GM12892 (cell line): ENCODE measurements at regions not wholly inside any gene's neighbourhood (a gene's known extent, or its start where the extent isn't known, plus 50 kb on each side); places are given as distances from the start of the nearest gene placed in this dataset.

Experiments used
- DNase-seq: peaks from one replicate; pipeline ENCODE4 v3.0.0; 2011; ENCODE audit not compliant: insufficient read length
- FAIRE-seq: peaks from 2 replicates; lab custom pipeline; 2011; peaks lifted over from hg19 to GRCh38; lab: Jason Lieb, UNC
- POLR2A ChIP-seq: IDR thresholded peaks from 2 replicates; pipeline ENCODE4 v1.6.1; 2011; ENCODE audit warnings: low read depth, low read length, control low read depth
- POLR2AphosphoS5 ChIP-seq: IDR thresholded peaks from 2 replicates; pipeline ENCODE4 v1.6.1; 2011; ENCODE audit warnings: low read depth, low read length, control low read depth
- TAF1 ChIP-seq: IDR thresholded peaks from 2 replicates; pipeline ENCODE4 v1.6.1; 2011; ENCODE audit warnings: low read depth, mild to moderate bottlenecking, control low read depth, low read length, borderline replicate concordance

DNA sequence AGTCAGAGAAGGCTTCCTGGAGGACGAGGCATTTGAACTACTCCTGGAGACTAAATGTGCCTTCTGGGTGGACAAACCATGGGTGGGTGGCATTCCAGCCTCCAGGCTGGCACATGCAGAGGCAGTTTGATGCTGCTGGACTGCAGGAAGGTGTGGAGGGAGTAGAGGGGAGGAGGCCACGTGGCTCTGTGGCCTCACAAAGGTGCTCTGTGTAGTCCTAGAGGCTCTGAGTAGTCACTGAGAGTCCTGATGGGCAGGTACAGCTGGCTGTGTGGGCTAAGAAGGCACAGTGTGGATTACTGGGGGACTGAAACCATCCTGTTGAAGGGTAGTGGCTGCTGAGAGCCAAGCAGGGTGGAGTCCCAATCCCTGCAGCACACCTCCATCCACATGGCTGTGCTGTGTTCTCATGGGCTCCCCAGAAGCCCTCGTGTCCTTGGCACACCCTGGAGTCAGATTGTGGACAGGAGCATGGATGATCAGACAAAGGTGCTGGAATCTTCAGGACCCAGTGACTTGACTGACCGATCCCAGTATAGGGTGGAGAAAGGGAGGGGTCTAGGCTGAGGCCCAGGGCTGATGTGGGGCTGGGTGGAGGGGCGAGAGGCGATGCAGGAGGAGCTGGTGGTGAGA, 87.4 kb upstream of the HS6ST1 start:
- FAIRE-seq, result no peak
- TF ChIP-seq TAF1, result no peak
- TF ChIP-seq POLR2AphosphoS5, result no peak
- no peak for TF ChIP-seq POLR2A

DNA sequence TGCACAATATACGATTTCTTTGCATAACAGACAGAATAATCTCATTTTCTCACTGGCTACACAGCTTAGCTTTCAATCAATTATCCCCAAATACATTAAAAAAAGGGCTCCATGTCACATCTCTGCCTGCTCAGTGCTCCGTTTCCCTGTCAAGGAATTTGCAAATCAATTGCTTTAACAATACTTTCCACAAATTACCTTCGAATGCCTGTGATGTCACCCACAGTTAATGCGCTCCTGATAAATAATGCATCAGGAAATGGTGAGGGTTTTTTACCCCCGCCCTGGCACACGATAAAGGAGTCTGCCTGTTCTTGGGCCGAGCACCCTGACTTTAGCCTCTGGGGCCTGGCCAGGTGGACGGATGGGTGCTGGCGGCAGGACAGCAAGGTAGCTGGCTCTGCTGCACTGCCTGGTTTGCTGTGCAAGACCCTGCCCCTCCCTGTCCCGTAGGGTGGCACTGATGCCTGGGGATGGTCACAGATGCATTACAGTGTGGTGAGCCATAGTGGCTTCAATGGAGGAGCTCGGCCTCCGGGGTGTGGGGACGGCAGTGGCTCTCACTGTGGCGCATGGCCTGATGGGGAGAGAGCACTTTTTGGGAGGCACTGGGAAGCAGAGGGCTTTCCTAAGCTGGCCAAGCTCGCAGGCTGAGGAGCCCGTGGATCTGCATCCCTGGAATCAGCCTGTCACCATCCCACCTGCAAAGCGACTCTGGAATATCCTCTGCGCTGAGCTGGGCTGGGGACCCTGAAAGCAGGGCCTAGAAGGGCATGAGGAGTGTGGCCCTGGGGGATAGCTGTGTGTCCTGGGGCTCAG, 88.3 kb upstream of the HS6ST1 start:
- DNase-seq (no peak), FAIRE-seq (no peak)
- TF ChIP-seq POLR2AphosphoS5 (no peak), TAF1 (no peak), POLR2A (no peak)

More for the DNA sequence above, 87.4 kb upstream of the HS6ST1 start:
- no peak for DNase-seq

DNA sequence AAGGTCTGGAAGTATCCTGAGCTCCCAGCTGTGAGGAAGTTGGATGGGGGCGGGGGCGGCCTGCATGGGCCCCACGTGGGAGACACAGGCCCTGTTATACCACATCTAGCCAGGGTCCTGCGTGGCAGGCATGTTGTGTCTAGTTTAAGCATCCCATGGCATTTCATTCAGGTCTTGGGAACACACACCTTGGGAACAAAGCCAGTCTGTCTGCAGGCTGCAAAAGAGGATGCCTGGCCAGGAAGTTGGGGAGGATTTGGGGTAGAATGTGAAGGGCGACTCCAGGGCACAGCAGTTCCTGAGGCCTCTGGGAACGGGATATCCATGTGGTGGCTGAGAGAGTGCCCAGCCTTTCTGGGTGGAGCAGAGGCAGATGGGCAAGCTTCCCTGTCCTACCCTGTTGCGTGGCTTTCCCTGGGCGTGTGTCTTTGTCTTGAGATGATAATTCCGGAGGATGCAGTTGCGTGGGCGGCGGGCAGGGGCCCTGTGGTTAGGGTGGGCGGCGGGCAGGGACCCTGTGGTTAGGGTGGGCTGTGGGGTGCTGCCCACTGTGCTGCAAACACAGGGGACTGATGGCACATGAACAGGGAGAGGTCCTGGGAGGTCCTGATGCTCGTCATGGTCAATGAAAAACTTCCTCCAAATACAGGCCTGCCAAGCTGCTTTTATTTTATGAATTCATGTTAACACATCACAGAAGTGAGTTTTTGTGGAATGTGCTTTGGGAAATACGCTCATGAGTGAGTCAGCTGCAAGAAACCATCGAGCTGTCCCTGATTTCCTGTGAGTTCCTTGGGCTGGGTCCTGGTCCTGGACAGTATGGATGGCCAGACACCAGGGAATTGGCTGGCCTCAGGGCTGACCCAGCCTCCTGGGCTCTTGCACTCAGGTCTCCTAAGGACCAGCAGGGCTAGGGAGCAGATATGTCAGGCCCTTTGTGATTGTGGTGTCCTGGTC, 90.0 kb upstream of the HS6ST1 start:
- TF ChIP-seq TAF1 (no peak), POLR2A (no peak)
- DNase-seq (no peak), FAIRE-seq (no peak)

DNA sequence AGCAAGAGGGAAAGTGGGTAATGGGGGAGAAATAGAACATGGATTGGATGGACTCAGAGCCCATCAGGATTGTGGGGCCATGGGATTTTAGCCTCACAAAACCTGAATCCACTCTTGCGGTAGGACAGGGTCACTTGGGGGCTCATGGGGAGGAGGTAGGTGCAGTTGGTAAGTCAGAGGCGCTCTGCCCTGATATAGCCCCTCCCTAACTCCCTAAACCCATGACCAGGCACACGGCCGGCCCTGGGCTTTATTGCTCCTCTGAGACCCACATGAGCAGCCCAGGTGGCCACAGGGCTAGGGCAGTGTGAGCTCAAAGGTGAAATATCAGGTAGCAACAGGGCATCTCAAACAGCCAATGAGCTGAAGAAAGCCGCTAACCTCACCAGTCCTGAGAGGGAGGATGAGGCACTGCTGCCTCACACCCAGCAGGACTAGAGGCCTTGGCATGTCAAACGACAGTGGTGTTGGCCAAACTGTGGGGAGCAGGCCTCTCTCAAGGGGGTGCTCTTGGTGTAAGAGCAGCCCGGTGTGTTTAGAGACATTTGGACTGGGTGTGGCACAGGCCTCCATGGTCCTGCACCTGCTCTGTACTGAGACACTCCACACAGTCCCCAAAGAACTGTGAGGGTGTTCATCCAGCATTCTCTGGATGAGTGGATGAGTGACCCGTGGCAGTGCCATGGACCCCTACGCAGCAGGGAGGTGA, 90.8 kb upstream of the HS6ST1 start:
- TF ChIP-seq POLR2AphosphoS5 (no peak), TAF1 (no peak), POLR2A (no peak)
- no peak for FAIRE-seq
- no peak for DNase-seq

DNA sequence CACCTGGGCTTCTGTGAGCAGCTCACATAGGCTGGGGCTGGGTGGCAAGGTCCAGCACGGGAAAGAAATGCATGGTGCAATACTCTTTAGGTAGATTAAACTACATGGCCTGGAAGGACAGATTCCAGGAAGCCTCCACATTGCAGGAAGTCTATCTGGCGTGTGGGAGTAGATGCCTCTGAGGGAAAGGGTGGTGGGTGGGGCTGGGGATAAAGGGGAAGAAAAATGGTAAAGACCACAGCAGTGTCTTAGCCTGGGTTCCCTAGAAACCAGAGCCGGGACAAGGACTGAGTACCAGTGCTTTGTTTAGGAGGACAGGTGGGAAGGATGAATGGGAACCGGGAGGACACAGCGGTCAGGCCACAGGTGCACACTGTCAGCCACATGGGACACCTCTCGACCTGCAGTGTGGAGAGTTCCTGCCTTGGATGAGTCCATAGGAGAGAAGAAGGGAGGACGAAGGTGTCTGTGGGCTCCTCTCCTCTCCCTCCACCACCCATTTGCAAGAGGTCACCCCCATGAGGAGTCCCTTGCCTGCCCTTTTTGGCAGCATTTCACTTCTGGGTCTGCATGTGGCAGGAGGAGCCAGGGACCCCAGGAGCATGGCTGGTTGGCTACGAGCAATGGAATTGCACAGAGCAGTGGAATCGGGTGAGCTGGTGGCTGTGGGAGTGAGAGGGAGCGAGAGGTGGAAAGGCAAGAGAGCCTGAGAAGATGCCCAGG, 91.5 kb upstream of the HS6ST1 start:
- DNase-seq (no peak), FAIRE-seq (no peak)
- TF ChIP-seq TAF1, result no peak
- no peak for TF ChIP-seq POLR2AphosphoS5
- TF ChIP-seq POLR2A, result no peak

DNA sequence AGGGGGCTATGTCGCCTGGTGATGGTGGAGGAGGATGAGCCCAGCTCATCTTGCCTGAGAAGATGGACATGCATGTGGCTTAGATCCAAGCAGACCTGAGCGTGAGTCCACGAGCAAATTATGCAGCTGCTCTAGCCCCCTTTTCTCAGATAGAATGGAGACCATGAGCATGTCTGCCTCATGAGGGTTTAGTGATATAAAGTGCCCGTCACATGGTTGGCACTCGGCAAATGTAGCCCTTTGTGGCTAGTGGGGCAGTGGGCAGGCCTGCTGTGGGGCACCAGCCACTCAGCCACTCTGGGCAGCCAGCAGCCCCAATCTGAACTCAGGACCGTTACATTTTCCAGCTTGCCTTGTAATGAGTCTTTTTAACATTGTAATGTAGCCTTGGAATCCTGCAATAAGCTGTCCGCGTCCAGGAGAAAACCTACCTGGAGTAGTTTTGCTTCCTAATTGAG, 92.1 kb upstream of the HS6ST1 start:
- FAIRE-seq (no peak), DNase-seq (no peak)
- TF ChIP-seq POLR2AphosphoS5 (no peak), POLR2A (no peak), TAF1 (no peak)

DNA sequence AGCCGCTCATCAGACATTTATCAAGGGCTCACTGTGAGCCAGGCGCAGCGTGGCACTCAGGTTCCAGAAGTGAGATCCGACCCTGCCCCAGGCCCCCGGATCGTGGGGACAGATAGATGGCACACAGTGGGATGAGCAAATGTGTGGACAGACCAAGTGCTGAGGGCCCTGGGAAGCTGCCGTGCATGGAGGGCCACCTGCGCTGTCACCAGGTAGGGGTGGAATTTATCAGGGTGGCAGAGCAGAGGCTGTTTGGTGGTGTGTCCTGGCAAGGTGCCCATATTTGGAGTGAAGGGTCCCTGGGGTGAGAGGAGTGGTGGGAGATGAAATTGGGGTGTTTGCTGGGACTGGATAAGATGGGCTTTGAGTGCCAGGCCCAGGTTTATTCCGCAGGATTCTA, 92.8 kb upstream of the HS6ST1 start:
- TF ChIP-seq POLR2AphosphoS5, result no peak
- TF ChIP-seq POLR2A, result no peak
- TF ChIP-seq TAF1, result no peak
- FAIRE-seq, result no peak
- no peak for DNase-seq

DNA sequence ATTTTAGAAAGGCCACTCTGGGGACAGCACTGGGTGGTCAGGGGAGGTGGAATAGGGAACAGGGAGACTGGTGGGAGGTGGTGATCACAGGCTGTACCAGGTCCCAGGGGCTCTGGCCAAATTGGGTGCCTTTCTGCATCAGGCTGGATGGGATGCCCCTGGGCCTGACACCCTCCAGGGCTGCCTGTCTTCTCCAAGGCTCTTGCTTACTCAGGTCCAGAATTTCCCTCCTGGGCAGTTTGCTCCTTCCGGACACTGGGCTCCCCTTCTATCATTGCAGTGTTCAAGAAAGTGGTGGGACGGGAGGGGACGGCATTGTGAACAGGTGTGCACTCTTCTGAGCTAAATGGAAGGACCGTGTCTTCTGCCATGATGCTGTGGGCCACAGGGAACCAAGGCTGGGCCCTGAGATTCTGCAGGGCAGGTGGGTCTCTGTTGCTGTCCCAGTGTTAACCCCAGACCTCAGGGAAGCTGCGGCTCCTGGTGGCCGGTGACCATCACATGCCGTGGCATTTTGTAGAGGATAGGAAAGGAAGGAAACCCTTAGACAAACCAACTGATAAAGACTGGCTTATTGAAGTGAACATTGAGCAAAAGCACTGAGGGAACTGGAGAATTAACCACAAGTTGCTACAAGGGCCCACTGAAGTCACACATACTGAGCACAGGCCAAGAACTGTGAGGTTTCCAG, 93.7 kb upstream of the HS6ST1 start:
- no peak for DNase-seq
- no peak for FAIRE-seq
- TF ChIP-seq POLR2A, result no peak
- TF ChIP-seq TAF1, result no peak
- no peak for TF ChIP-seq POLR2AphosphoS5

DNA sequence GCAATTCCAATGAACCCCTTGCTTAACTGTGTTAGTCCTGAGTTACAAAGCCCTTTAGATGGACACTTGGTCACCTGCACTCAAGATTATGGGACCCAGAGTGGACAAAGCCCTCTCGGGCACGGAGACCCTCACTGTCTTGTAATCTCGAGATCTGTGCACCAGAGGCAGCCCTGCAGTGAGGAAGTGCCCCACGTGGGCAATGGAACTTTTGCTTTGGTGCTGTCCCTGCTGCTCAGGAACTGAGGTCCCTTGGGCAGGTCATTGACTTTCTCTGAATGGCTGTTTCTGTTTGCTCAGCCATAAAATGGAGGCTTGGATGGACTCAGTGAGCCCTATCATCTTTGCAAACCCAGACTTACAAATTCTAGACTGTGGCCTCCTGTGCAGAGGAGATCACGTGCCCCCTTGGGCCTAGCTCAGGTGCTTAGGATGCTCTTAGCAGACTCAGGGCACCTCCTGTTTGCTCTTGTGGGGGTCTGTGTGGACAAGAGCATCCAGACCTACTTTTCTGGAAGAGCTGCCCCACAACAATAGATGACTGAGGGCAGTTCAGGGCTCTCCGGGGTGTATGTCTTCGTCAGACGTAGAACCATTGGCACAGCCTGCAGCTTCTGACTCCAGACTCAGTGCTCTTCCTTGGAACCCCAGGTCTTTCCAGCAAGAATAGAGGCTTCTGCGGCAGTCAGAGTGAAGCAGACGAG, 94.5 kb upstream of the HS6ST1 start:
- DNase-seq, result no peak
- FAIRE-seq, result no peak
- TF ChIP-seq POLR2AphosphoS5, result no peak
- TF ChIP-seq TAF1, result no peak
- TF ChIP-seq POLR2A, result no peak
